HG02678 (cell line): ENCODE measurements at regions not wholly inside any gene's neighbourhood (a gene's known extent, or its start where the extent isn't known, plus 50 kb on each side); places are given as distances from the start of the nearest gene placed in this dataset.
"Not testable (repeated sequence)": the region's sequence is repeated elsewhere in the genome, so short reads cannot be mapped to it uniquely, and the experiment has no call there.

ENCODE experiments used
- ATAC-seq: cut with Tn5 transposase; IDR thresholded peaks from one replicate; pipeline ENCODE4 v1.9.1; 2021; ENCODE audit warnings: mild to moderate bottlenecking, moderate library complexity; ENCODE audit not compliant: unreplicated experiment

GRCh38 chr6:68575765-68576439, 59.2 kb upstream of the ADGRB3 start:
- no peak for ATAC-seq

DNA sequence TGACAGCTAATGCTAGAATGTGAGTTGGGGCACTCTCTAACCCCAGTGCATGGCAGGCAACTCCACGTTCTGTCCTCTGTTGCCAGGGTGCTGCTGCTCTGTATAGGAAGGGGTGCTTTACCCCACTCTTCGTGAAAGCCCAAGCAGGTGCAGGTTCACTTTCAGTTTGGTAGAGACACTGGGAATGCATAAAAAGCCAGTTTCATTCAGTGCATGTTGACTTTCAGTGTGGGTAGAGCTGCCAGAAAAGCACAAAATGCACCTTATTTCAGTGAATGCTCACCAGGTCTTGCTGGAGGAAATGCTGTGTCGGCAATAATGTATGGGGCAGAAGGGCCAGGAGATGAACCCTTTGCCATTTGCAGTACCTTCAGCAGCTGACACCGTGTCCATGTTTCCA, 62.1 kb upstream of the ADGRB3 start:
- peak; percentile 15 for ATAC-seq

GRCh38 chr6:68572525-68572924, 62.6 kb upstream of the ADGRB3 start:
- ATAC-seq, result peak; percentile 80

DNA sequence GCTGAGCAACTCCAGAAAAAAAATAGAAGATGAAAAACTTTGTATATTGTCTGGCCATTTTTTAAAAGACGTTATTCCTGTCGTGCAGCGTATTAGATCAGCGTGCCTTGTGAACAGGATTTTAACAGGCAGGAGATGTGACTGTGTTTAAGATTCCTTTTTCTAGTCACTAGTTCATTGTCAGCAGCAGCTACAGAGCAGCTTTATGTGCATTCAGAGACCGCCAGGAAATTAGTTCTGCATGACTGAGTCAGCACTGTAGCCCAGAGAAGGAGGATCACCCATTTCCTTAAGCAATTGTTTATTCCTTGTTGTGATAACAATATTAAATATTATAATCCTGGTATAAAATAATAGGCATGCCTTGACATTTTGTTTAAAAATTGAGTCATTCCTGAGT, 75.4 kb upstream of the ADGRB3 start:
- ATAC-seq, result no peak

DNA sequence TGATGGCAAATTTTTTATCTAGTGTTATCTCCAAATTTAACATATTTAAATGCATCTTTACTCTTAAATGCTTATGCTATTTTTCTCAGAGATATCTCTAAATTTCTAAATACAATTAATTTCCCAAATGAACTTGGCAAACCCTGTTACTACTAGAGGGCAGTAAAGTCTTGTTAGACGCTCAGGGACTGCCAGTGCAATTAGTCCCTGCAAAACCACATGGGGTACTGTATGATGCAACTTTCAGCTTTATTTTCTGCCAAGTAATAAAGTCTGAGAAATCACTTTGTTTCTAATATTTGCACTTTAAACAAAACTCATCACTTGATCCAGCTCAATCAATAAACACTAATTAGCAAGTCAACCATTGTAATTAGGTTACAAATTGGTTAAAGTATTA, 76.0 kb upstream of the ADGRB3 start:
- no peak for ATAC-seq

- no peak for ATAC-seq
These were observed 88.5 kb upstream of the ADGRB3 start for GRCh38 chr6:68546620-68547019.

GRCh38 chr6:68544450-68544849, 90.6 kb upstream of the ADGRB3 start:
- ATAC-seq, result no peak

DNA sequence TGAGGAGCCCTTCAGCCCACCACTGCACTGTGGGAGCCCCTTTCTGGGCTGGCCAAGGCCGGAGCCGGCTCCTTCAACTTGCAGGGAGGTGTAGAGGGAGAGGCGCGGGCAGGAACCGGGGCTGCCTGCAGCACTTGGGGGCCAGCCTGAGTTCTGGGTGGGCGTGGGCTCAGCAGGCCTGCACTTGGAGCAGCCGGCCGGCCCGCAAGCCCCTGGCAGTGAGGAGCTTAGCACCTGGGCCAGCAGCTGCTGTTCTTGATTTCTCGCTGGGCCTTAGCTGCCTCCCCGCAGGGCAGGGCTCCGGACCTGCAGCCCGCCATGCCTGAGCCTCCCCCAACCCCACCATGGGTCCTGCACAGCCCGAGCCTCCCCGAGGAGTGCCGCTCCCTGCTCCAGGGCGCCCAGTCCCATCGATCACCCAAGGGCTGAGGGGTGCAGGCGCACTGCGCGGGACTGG, 101.7 kb upstream of the ADGRB3 start:
- ATAC-seq, result no peak

DNA sequence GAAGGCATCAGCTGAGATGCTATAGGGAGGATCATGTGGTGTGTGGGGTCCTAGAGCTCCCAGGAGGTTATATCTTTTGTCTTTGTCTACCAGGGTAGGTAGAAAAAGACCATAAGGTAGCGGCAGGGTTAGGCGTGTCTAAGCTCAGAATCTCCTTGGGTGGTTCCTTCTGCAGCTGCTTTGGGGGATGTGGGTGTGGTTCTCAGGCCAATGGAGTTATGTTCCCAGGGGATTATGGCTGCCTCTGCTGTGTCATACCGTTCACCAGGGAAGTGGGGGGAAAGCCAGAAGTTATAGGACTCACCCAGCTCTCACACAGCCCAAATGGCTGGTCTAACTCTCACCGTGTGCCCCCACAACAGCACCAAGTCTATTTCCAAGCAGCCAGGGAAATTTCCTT, 107.4 kb upstream of the ADGRB3 start:
- no peak for ATAC-seq

- no peak for ATAC-seq
These were observed 128.2 kb upstream of the ADGRB3 start for GRCh38 chr6:68506911-68507310.

- ATAC-seq, result no peak
These were observed 132.1 kb upstream of the ADGRB3 start for GRCh38 chr6:68502946-68503345.

DNA sequence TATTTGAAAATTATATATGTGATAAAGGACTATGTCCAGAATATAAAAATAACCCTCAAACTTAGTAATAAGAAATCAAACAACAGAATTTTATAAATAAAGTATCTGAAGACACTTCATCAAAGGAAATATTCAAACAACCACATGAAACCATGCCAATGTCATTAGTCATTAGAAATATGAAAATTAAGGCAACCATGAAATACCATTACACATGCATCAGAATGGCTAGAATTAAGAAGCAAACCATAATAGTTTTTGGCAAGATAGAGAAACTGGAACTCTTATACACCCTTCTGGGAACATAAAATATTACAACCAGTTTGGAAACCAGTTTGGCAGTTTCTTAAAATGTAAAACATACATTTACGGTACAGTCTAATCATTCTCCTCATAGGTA, 137.2 kb upstream of the ADGRB3 start:
- ATAC-seq, result no peak

DNA sequence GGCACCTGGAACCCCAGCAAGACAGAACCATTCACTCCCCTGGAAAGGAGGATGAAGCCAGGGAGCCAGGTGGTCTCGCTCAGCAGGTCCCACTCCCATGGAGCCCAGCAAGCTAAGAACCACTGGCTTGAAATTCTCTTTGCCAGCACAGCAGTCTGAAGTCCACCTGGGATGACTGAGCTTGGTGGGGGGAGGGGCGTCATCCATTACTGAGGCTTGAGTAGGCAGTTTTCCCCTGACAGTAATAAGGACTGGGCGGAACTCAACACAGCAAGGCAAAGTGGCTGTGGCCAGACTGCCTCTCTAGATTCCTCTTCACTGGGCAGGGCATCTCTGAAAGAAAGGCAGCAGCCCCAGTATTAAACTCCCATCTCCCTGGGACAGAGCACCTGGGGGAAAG, 140.2 kb upstream of the ADGRB3 start:
- ATAC-seq, result not testable (repeated sequence)

GRCh38 chr6:68476611-68477010, 158.5 kb upstream of the ADGRB3 start:
- ATAC-seq, result no peak

GRCh38 chr6:68473433-68474210, 161.5 kb upstream of the ADGRB3 start:
- no peak for ATAC-seq

GRCh38 chr6:68468244-68468884, 166.7 kb upstream of the ADGRB3 start:
- ATAC-seq, result no peak

GRCh38 chr6:68458447-68458846, 176.6 kb upstream of the ADGRB3 start:
- no peak for ATAC-seq

- no peak for ATAC-seq
These were observed 188.0 kb upstream of the ADGRB3 start for GRCh38 chr6:68447112-68447511.

DNA sequence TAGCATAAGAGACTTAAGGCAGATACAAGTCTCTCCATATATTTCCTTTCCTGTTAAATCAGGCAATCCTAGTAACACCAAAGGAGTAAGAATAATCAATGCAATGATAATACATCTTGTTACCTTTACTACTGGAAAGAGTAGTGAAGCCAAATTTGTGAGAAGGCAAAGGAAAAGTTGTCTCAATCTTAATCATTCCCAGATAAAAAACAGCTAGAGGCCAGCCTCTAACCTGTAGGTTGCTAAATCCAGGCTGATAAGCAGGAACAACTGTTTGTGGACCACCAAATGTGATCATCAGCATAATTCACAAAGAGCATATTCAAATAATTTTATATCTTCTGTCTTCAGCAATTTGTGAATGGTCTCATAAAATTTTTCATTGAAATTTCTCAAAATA, 189.2 kb upstream of the ADGRB3 start:
- no peak for ATAC-seq

- ATAC-seq, result no peak
These were observed 191.4 kb upstream of the ADGRB3 start for GRCh38 chr6:68443704-68444103.

- no peak for ATAC-seq
These were observed 207.5 kb upstream of the ADGRB3 start for GRCh38 chr6:68427630-68428029.

DNA sequence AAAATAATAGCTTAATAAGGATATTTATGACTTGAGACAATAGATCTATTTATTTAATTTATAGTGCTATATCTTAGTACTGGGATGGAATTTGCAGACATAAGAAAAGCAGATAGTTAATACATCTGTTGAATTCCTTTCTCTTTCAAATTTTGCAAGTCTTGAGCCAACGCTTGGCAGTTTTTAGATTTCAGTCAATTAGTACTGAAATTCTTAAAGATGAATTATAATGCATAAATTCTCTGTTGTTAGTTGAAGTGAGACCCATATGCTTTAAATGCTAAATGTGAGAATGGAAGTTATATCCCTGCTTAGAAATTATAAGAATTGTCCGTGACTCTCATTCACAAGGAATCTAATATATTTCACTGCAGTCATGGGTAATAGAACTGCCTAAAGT, 225.1 kb upstream of the ADGRB3 start:
- ATAC-seq, result no peak
